GM06990 (cell line): ENCODE measurements at regions not wholly inside any gene's neighbourhood (a gene's known extent, or its start where the extent isn't known, plus 50 kb on each side); places are given as distances from the start of the nearest gene placed in this dataset.

Experiments
- DNase-seq: peaks from one replicate; pipeline ENCODE4 v3.0.0-alpha.2; 2011; ENCODE audit not compliant: insufficient read length; ENCODE audit errors: extremely low read depth
- H3K27me3 ChIP-seq: replicated peaks from 2 replicates; pipeline ENCODE4 v1.6.0; 2011; ENCODE audit warnings: low read length; ENCODE audit not compliant: control insufficient read depth, insufficient read depth
- H3K36me3 ChIP-seq: 2 replicates; pipeline ENCODE4 v1.5.1; 2011; ENCODE audit warnings: low read length; ENCODE audit not compliant: control insufficient read depth, insufficient read depth
- H3K4me3 ChIP-seq: replicated peaks from 2 replicates; pipeline ENCODE4 v1.5.1; 2011; ENCODE audit warnings: low read depth, mild to moderate bottlenecking, control low read depth, low read length
- CTCF ChIP-seq: IDR thresholded peaks from 2 replicates; pipeline ENCODE4 v1.5.1; 2011; ENCODE audit warnings: low read length, control low read depth, mild to moderate bottlenecking, inconsistent platforms; ENCODE audit not compliant: insufficient read depth, poor library complexity, severe bottlenecking

GRCh38 chr4:23355258-23355657, 534.6 kb downstream of the PPARGC1A start:
- DNase-seq, result no peak
- no peak overlapping the region for H3K4me3 ChIP-seq
- no peak for TF ChIP-seq CTCF
- no peaks in the 10 kb centered on the region for H3K27me3 ChIP-seq
- no peaks in the 10 kb centered on the region for H3K36me3 ChIP-seq

- no peaks in the 10 kb centered on the region for H3K27me3 ChIP-seq
- no peak overlapping the region for H3K4me3 ChIP-seq
- TF ChIP-seq CTCF, result no peak
- DNase-seq, result no peak
- H3K36me3 ChIP-seq, result no peaks in the 10 kb centered on the region
These were observed 536.6 kb downstream of the PPARGC1A start for GRCh38 chr4:23353200-23353599.

GRCh38 chr4:23348789-23349498, 540.9 kb downstream of the PPARGC1A start:
- DNase-seq, result no peak
- H3K4me3 ChIP-seq, result no peak overlapping the region
- TF ChIP-seq CTCF, result no peak
- no peaks in the 10 kb centered on the region for H3K36me3 ChIP-seq
- no peaks in the 10 kb centered on the region for H3K27me3 ChIP-seq

- no peak for TF ChIP-seq CTCF
- DNase-seq, result no peak
- Histone ChIP-seq H3K4me3 (no peak overlapping the region), H3K27me3 (no peaks in the 10 kb centered on the region), H3K36me3 (no peaks in the 10 kb centered on the region)
These were observed 552.6 kb downstream of the PPARGC1A start for GRCh38 chr4:23337292-23337691.

- DNase-seq, result peak; percentile 15
- no peaks in the 10 kb centered on the region for H3K27me3 ChIP-seq
- no peaks in the 10 kb centered on the region for H3K36me3 ChIP-seq
- no peak for TF ChIP-seq CTCF
- H3K4me3 ChIP-seq, result no peak overlapping the region
These were observed 555.6 kb downstream of the PPARGC1A start for GRCh38 chr4:23333946-23334878.
